Upper lobe of left lung (tissue), 6 donors: ENCODE measurements at regions not wholly inside any gene's neighbourhood (a gene's known extent, or its start where the extent isn't known, plus 50 kb on each side); places are given as distances from the start of the nearest gene placed in this dataset.

Experiments used
- ATAC-seq, 2 donors: fragments of 200-7000 bp; cut with Tn5 transposase; one replicate each; pipeline ENCODE4 v1.9.1; 2022; ENCODE audit warnings: mild to moderate bottlenecking in 2 of 2, moderate library complexity in 2 of 2; ENCODE audit not compliant: low FRiP score in 2 of 2
- DNase-seq, 2 donors: peaks; one replicate each; pipeline ENCODE4 v3.0.0-alpha.2; 2019 to 2020
- H3K27ac ChIP-seq, 4 donors: fragments of 200-600 bp; sonication (generic); one replicate each; pipeline ENCODE4 v1.5.1; 2016 to 2019
- H3K27me3 ChIP-seq, 4 donors: fragments of 200-600 bp; sonication (generic); one replicate each; pipeline ENCODE4 v1.5.1; 2017 to 2019
- H3K36me3 ChIP-seq, 4 donors: fragments of 200-600 bp; sonication (generic); one replicate each; pipeline ENCODE4 v1.5.1; 2016 to 2019
- H3K4me1 ChIP-seq, 4 donors: fragments of 200-600 bp; sonication (generic); one replicate each; pipeline ENCODE4 v1.5.1; 2018 to 2019
- H3K4me3 ChIP-seq, 4 donors: fragments of 200-600 bp; sonication (generic); one replicate each; pipeline ENCODE4 v1.5.1; 2017 to 2019; ENCODE audit warnings: mild to moderate bottlenecking in 2 of 4, moderate library complexity in 1 of 4
- H3K9me3 ChIP-seq, 4 donors: fragments of 200-600 bp; sonication (generic); one replicate each; pipeline ENCODE4 v1.5.1; 2018 to 2019
- CTCF ChIP-seq, 6 experiments: fragments of 450-650 bp in 4 of 6; fragments of 200-600 bp in 2 of 6; sonication (generic) in 2 of 6; IDR thresholded peaks; one replicate each; pipeline ENCODE4 v1.5.1; 2016 to 2019; ENCODE audit warnings: antibody characterized with exemption in 6 of 6
- EP300 ChIP-seq, 4 donors: sonication (generic); formaldehyde crosslinking; IDR thresholded peaks; one replicate each; pipeline ENCODE4 v1.5.1; 2017; ENCODE audit warnings: antibody characterized with exemption in 4 of 4, control low read depth in 2 of 4
- POLR2A ChIP-seq, 4 donors: fragments of 450-650 bp; IDR thresholded peaks; one replicate each; pipeline ENCODE4 v1.5.1; 2016 to 2017; ENCODE audit warnings: antibody characterized with exemption in 4 of 4, mild to moderate bottlenecking in 2 of 4
- POLR2AphosphoS5 ChIP-seq, 2 donors: sonication (generic); formaldehyde crosslinking; IDR thresholded peaks; one replicate each; pipeline ENCODE4 v1.5.1; 2017; ENCODE audit warnings: antibody characterized with exemption in 2 of 2
- WGBS, 2 donors: methylation state at CpG; one replicate each; pipeline ENCODE4 v1.1.5; 2017 to 2018; 5-methylcytosine and 5-hydroxymethylcytosine counted together
- donor health status: DM: no; HTN: no; CAD: no; lungs with moderate emphysema.
- donor health status: DM: no; HTN: yes; CAD: no; lungs with severe emphysema.

- peaks cover 18 to 36% (median 28%) of the 10 kb centered on the region in 4 donors for H3K4me1 ChIP-seq
- ATAC-seq: peak in 1 of 2 donors; percentile 62
- no peaks in the 10 kb centered on the region for H3K9me3 ChIP-seq
- no peak overlapping the region for H3K4me3 ChIP-seq
- WGBS, 2 donors: 25 to 42% methylated on average over 4 of the region's 4 CpGs
- TF ChIP-seq EP300 (IDR thresholded peaks at IDR 0.05) (peak in 1 of 4 donors; percentile 45), POLR2A (IDR thresholded peaks at IDR 0.05) (no peak), POLR2AphosphoS5 (IDR thresholded peaks at IDR 0.05) (peak; percentile 16 to 26), CTCF (IDR thresholded peaks at IDR 0.05) (no peak)
- DNase-seq: peak in 1 of 2 donors; percentile 66
- H3K27ac ChIP-seq: peak overlapping the region in 1 of 4 donors; percentile 30
- H3K36me3 ChIP-seq: no peaks in the 10 kb centered on the region
- no peaks in the 10 kb centered on the region for H3K27me3 ChIP-seq
Observed at GRCh38 chr3:23748398-23749110, 57.2 kb upstream of the UBE2E1 start.

- TF ChIP-seq EP300 (IDR thresholded peaks at IDR 0.05) (no peak), POLR2A (IDR thresholded peaks at IDR 0.05) (no peak), POLR2AphosphoS5 (IDR thresholded peaks at IDR 0.05) (no peak), CTCF (IDR thresholded peaks at IDR 0.05) (no peak)
- ATAC-seq: no peak
- DNase-seq: peak in 1 of 2 donors; percentile 17
- peaks cover 18 to 36% (median 28%) of the 10 kb centered on the region in 4 donors for H3K4me1 ChIP-seq
- H3K36me3 ChIP-seq: no peaks in the 10 kb centered on the region
- no peak overlapping the region for H3K27ac ChIP-seq
- H3K9me3 ChIP-seq: no peaks in the 10 kb centered on the region
- no peaks in the 10 kb centered on the region for H3K27me3 ChIP-seq
- H3K4me3 ChIP-seq: no peak overlapping the region
- 91 to 92% methylated on average over 4 of the region's 4 CpGs for WGBS, 2 donors
Observed at GRCh38 chr3:23749609-23750008, 56.1 kb upstream of the UBE2E1 start.

- H3K27ac ChIP-seq: no peak overlapping the region
- TF ChIP-seq POLR2A (IDR thresholded peaks at IDR 0.05) (no peak), POLR2AphosphoS5 (IDR thresholded peaks at IDR 0.05) (peak in 1 of 2 donors; percentile 40)
- DNase-seq: peak in 1 of 2 donors; percentile 40
- no peak overlapping the region for H3K4me3 ChIP-seq
- H3K36me3 ChIP-seq: no peaks in the 10 kb centered on the region
- WGBS, 2 donors: 45 to 48% methylated on average over 11 of the region's 11 CpGs
- no peaks in the 10 kb centered on the region for H3K27me3 ChIP-seq
- peaks cover 18 to 36% (median 28%) of the 10 kb centered on the region in 4 donors for H3K4me1 ChIP-seq
- no peaks in the 10 kb centered on the region for H3K9me3 ChIP-seq
- peak in 1 of 2 donors; percentile 15 for ATAC-seq
Observed at GRCh38 chr3:23750573-23751210, 55.1 kb upstream of the UBE2E1 start.

- ATAC-seq (peak in 1 of 2 donors; percentile 9), DNase-seq (no peak)
- Histone ChIP-seq H3K27ac (no peak overlapping the region), H3K4me1 (peaks cover 18 to 36% (median 28%) of the 10 kb centered on the region in 4 donors), H3K36me3 (no peaks in the 10 kb centered on the region), H3K9me3 (no peaks in the 10 kb centered on the region), H3K4me3 (no peak overlapping the region), H3K27me3 (no peaks in the 10 kb centered on the region)
- WGBS, 2 donors: 60 to 69% methylated on average over 7 of the region's 7 CpGs
- TF ChIP-seq POLR2AphosphoS5 (IDR thresholded peaks at IDR 0.05) (no peak), POLR2A (IDR thresholded peaks at IDR 0.05) (no peak), CTCF (IDR thresholded peaks at IDR 0.05) (no peak), EP300 (IDR thresholded peaks at IDR 0.05) (no peak)
Observed at GRCh38 chr3:23751212-23751723, 54.5 kb upstream of the UBE2E1 start.

- Histone ChIP-seq H3K36me3 (no peaks in the 10 kb centered on the region), H3K4me3 (no peak overlapping the region), H3K9me3 (no peaks in the 10 kb centered on the region), H3K27me3 (no peaks in the 10 kb centered on the region), H3K27ac (no peak overlapping the region), H3K4me1 (peaks cover 18 to 34% (median 27%) of the 10 kb centered on the region in 4 donors)
- DNase-seq (peak in 1 of 2 donors; percentile 18), ATAC-seq (peak in 1 of 2 donors; percentile 28)
- TF ChIP-seq POLR2A (IDR thresholded peaks at IDR 0.05): no peak
- no peak for TF ChIP-seq EP300 (IDR thresholded peaks at IDR 0.05)
- no peak for TF ChIP-seq CTCF (IDR thresholded peaks at IDR 0.05)
- no peak for TF ChIP-seq POLR2AphosphoS5 (IDR thresholded peaks at IDR 0.05)
- WGBS, 2 donors: 76 to 83% methylated on average over 3 of the region's 3 CpGs
Observed at GRCh38 chr3:23752126-23752525, 53.6 kb upstream of the UBE2E1 start.
